Suppressor macrophage treated with lipopolysaccharide for 4 hours (primary cell): ENCODE measurements at regions not wholly inside any gene's neighbourhood (a gene's known extent, or its start where the extent isn't known, plus 50 kb on each side); places are given as distances from the start of the nearest gene placed in this dataset.
A peak's percentile ranks its signal among the peaks of the same experiment; 100 is the strongest.

Source experiments
- DNase-seq: peaks from one replicate; pipeline ENCODE4 v3.0.0-alpha.2; 2020

GRCh38 chr7:41520445-41520844, 182.4 kb downstream of the INHBA start:
- no peak for DNase-seq

- DNase-seq = no peak
Observed at GRCh38 chr7:41517771-41518170, 185.1 kb downstream of the INHBA start.

- DNase-seq = no peak
Observed at GRCh38 chr7:41508755-41509154, 194.1 kb downstream of the INHBA start.

- DNase-seq = no peak
Observed at GRCh38 chr7:41507686-41508268, 195.1 kb downstream of the INHBA start.

- no peak for DNase-seq
Observed at GRCh38 chr7:41504214-41504980, 198.5 kb downstream of the INHBA start.

- DNase-seq = no peak
Observed at GRCh38 chr7:41503438-41503837, 199.5 kb downstream of the INHBA start.

- no peak for DNase-seq
Observed at GRCh38 chr7:41501466-41501865, 201.4 kb downstream of the INHBA start.

GRCh38 chr7:41501006-41501405, 201.9 kb downstream of the INHBA start:
- no peak for DNase-seq

- DNase-seq = no peak
Observed at GRCh38 chr7:41492603-41493002, 210.3 kb downstream of the INHBA start.

- no peak for DNase-seq
Observed at GRCh38 chr7:41491883-41492471, 210.9 kb downstream of the INHBA start.

GRCh38 chr7:41491308-41491707, 211.6 kb downstream of the INHBA start:
- no peak for DNase-seq

GRCh38 chr7:41489885-41490284, 213.0 kb downstream of the INHBA start:
- no peak for DNase-seq

- DNase-seq = no peak
Observed at GRCh38 chr7:41487229-41487940, 215.5 kb downstream of the INHBA start.

- DNase-seq = no peak
Observed at GRCh38 chr7:41481353-41481752, 221.5 kb downstream of the INHBA start.

GRCh38 chr7:41478187-41478586, 224.7 kb downstream of the INHBA start:
- DNase-seq = peak; percentile 64

- DNase-seq = no peak
Observed at GRCh38 chr7:41476460-41476803, 226.5 kb downstream of the INHBA start.

- DNase-seq = peak; percentile 36
Observed at GRCh38 chr7:41475801-41476459, 227.0 kb downstream of the INHBA start.

- no peak for DNase-seq
Observed at GRCh38 chr7:41472427-41473125, 230.3 kb downstream of the INHBA start.

- DNase-seq = no peak
Observed at GRCh38 chr7:41470081-41470480, 232.8 kb downstream of the INHBA start.

- DNase-seq = no peak
Observed at GRCh38 chr7:41467596-41467995, 235.3 kb downstream of the INHBA start.

- DNase-seq = no peak
Observed at GRCh38 chr7:41466760-41467384, 236.0 kb downstream of the INHBA start.

GRCh38 chr7:41465571-41465970, 237.3 kb downstream of the INHBA start:
- no peak for DNase-seq
